Suprapubic skin (tissue), 4 donors: ENCODE measurements at regions not wholly inside any gene's neighbourhood (a gene's known extent, or its start where the extent isn't known, plus 50 kb on each side); places are given as distances from the start of the nearest gene placed in this dataset.

ENCODE experiments used
- EP300 ChIP-seq: sonication (generic); formaldehyde crosslinking; IDR thresholded peaks from one replicate; pipeline ENCODE4 v1.6.1; 2017; ENCODE audit warnings: antibody characterized with exemption
- POLR2A ChIP-seq, 2 donors: fragments of 450-650 bp; IDR thresholded peaks; one replicate each; pipeline ENCODE4 v1.6.1; 2017; ENCODE audit warnings: antibody characterized with exemption in 2 of 2, mild to moderate bottlenecking in 2 of 2, moderate library complexity in 2 of 2
- POLR2AphosphoS5 ChIP-seq, 3 donors: sonication (generic); formaldehyde crosslinking; IDR thresholded peaks; one replicate each; pipeline ENCODE4 v1.6.1; 2017; ENCODE audit warnings: antibody characterized with exemption in 3 of 3
- TF ChIP-seq, protein P1 (sequence below), 2 donors: fragments of 200-600 bp in 1 of 2; fragments of 450-650 bp in 1 of 2; sonication (generic) in 1 of 2; IDR thresholded peaks; one replicate each; pipeline ENCODE4 v1.5.1; 2016 to 2019; ENCODE audit warnings: antibody characterized with exemption in 2 of 2, mild to moderate bottlenecking in 1 of 2, moderate library complexity in 1 of 2

DNA sequence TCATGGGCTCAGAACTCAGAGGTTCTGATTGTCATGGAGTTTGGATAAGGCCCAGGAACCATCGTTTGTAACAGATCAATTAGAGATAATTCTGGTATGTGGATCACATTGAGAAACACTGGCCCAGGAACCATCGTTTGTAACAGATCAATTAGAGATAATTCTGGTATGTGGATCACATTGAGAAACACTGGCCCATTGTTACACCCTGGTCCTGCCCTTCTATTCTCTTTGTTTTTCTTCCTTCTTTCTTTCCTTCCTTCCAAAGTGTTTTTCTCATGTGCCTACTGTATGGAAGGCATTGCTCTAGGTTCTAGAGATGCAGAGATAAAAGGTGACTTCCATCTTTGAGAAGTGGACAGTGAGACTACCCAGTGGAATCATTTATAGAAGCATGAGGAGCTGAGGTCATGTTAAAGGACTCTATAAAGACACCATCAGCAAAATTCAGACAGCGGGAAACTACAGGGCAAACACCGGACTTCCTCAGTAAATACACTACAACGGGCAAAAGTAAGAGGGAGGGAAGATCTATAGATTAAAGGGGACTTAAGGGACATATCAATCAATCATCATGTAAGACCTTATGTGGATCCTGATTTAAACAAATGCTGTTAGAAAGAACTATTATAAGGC lies 153.8 kb downstream of the UNC5CL start:
- TF ChIP-seq, protein P1, sequence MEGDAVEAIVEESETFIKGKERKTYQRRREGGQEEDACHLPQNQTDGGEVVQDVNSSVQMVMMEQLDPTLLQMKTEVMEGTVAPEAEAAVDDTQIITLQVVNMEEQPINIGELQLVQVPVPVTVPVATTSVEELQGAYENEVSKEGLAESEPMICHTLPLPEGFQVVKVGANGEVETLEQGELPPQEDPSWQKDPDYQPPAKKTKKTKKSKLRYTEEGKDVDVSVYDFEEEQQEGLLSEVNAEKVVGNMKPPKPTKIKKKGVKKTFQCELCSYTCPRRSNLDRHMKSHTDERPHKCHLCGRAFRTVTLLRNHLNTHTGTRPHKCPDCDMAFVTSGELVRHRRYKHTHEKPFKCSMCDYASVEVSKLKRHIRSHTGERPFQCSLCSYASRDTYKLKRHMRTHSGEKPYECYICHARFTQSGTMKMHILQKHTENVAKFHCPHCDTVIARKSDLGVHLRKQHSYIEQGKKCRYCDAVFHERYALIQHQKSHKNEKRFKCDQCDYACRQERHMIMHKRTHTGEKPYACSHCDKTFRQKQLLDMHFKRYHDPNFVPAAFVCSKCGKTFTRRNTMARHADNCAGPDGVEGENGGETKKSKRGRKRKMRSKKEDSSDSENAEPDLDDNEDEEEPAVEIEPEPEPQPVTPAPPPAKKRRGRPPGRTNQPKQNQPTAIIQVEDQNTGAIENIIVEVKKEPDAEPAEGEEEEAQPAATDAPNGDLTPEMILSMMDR (IDR thresholded peaks at IDR 0.05), result no peak
- TF ChIP-seq EP300, result no peak
- no peak for TF ChIP-seq POLR2A (IDR thresholded peaks at IDR 0.05)
- no peak for TF ChIP-seq POLR2AphosphoS5 (IDR thresholded peaks at IDR 0.05)
